Stimulated activated CD8-positive, alpha-beta memory T cell treated with anti-CD3 and anti-CD28 coated beads, Interleukin-12 subunit alpha, Interleukin-12 subunit beta, amount 100 ng/mL, for 24 hours (primary cell): ENCODE measurements at regions not wholly inside any gene's neighbourhood (a gene's known extent, or its start where the extent isn't known, plus 50 kb on each side); places are given as distances from the start of the nearest gene placed in this dataset.
"Not testable (repeated sequence)": the region's sequence is repeated elsewhere in the genome, so short reads cannot be mapped to it uniquely, and the experiment has no call there.

Source experiments
- DNase-seq: peaks from one replicate; pipeline ENCODE4 v3.0.0-alpha.2; 2020; ENCODE audit errors: extremely low read depth

GRCh38 chr2:4047961-4048891 lies 344.9 kb downstream of the DCDC2C start:
- peak; percentile 2 for DNase-seq

GRCh38 chr2:4049463-4049862 lies 346.1 kb downstream of the DCDC2C start:
- no peak for DNase-seq

GRCh38 chr2:4053769-4054493 lies 350.6 kb downstream of the DCDC2C start:
- no peak for DNase-seq

- no peak for DNase-seq
These were observed 362.8 kb downstream of the DCDC2C start for GRCh38 chr2:4066217-4066616.

- no peak for DNase-seq
These were observed 369.7 kb downstream of the DCDC2C start for GRCh38 chr2:4073026-4073569.

GRCh38 chr2:4077017-4077416 lies 373.6 kb downstream of the DCDC2C start:
- DNase-seq, result no peak

- DNase-seq, result no peak
These were observed 381.8 kb downstream of the DCDC2C start for GRCh38 chr2:4085186-4085585.

GRCh38 chr2:4090668-4091630 lies 387.6 kb downstream of the DCDC2C start:
- no peak for DNase-seq

GRCh38 chr2:4091869-4092268 lies 388.5 kb downstream of the DCDC2C start:
- no peak for DNase-seq

GRCh38 chr2:4094743-4095142 lies 391.4 kb downstream of the DCDC2C start:
- no peak for DNase-seq

- DNase-seq, result no peak
These were observed 393.8 kb downstream of the DCDC2C start for GRCh38 chr2:4096978-4097766.

GRCh38 chr2:4098137-4098536 lies 394.8 kb downstream of the DCDC2C start:
- DNase-seq, result no peak

GRCh38 chr2:4101936-4102335 lies 398.6 kb downstream of the DCDC2C start:
- no peak for DNase-seq

GRCh38 chr2:4107179-4107578 lies 403.8 kb downstream of the DCDC2C start:
- DNase-seq, result no peak

GRCh38 chr2:4110273-4110672 lies 406.9 kb downstream of the DCDC2C start:
- DNase-seq, result no peak

GRCh38 chr2:4115435-4115834 lies 412.1 kb downstream of the DCDC2C start:
- DNase-seq, result not testable (repeated sequence)

GRCh38 chr2:4122726-4123125 lies 419.4 kb downstream of the DCDC2C start:
- no peak for DNase-seq

GRCh38 chr2:4130651-4131050 lies 427.3 kb downstream of the DCDC2C start:
- DNase-seq, result no peak

GRCh38 chr2:4134551-4135550 lies 431.5 kb downstream of the DCDC2C start:
- no peak for DNase-seq
